ENCODE measurements at regions not wholly inside any gene's neighbourhood (a gene's known extent, or its start where the extent isn't known, plus 50 kb on each side); places are given as distances from the start of the nearest gene placed in this dataset.

DNA sequence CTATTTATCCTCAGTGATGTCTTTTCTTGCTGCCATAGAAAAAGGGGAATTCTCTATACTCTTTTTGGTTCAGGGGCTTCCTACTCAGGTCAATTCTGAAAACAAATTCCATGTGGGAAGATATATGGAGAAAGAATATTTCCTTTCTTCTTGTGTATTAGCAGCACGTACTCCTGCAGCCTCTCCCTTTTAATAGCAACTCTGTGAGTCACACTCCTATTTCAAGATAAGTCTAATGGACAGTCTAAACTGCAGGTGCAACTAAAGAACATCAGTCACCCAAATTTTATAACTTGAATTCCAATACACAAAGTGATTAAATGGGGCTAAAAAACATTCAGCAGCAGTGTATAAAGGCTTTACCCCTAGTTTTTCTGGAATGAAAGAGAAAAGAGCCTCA, 942.2 kb downstream of the CNTNAP5 start:
- no peak for DNase-seq
- no peak overlapping the region for H2AFZ ChIP-seq (ENCODE audit: low read length)
- H3K4me1 ChIP-seq (ENCODE audit: low read length), result no peaks in the 10 kb centered on the region
- H3K27me3 ChIP-seq (replicated peaks; ENCODE audit: insufficient read depth, low read length), result no peaks in the 10 kb centered on the region
- H3K9ac ChIP-seq (ENCODE audit: low read length), result no peak overlapping the region
- no peaks in the 10 kb centered on the region for H3K9me3 ChIP-seq (replicated peaks; ENCODE audit: insufficient read depth, low read length)
- no peaks in the 10 kb centered on the region for H3K79me2 ChIP-seq (ENCODE audit: low read length)
- H3K27ac ChIP-seq (ENCODE audit: low read length), result no peak overlapping the region
- no peaks in the 10 kb centered on the region for H3K9me2 ChIP-seq (replicated peaks; ENCODE audit: insufficient read depth, low read length)
- H3F3A ChIP-seq (ENCODE audit: insufficient read depth, low read length), result no peaks in the 10 kb centered on the region
- H4K20me1 ChIP-seq (ENCODE audit: insufficient read depth, low read length), result no peaks in the 10 kb centered on the region
- no peak overlapping the region for H3K4me2 ChIP-seq (ENCODE audit: low read depth, low read length)
- H3K36me3 ChIP-seq (replicated peaks; ENCODE audit: insufficient read depth, low read length), result no peaks in the 10 kb centered on the region
- no peak overlapping the region for H3K4me3 ChIP-seq (ENCODE audit: low read length)
- TF ChIP-seq EZH2phosphoT487 (IDR thresholded peaks at IDR 0.05; ENCODE audit: low read length) (no peak), EZH2 (optimal IDR thresholded peaks at IDR 0.05; ENCODE audit: low read depth, low read length) (no peak)
- TF ChIP-seq, protein P1, sequence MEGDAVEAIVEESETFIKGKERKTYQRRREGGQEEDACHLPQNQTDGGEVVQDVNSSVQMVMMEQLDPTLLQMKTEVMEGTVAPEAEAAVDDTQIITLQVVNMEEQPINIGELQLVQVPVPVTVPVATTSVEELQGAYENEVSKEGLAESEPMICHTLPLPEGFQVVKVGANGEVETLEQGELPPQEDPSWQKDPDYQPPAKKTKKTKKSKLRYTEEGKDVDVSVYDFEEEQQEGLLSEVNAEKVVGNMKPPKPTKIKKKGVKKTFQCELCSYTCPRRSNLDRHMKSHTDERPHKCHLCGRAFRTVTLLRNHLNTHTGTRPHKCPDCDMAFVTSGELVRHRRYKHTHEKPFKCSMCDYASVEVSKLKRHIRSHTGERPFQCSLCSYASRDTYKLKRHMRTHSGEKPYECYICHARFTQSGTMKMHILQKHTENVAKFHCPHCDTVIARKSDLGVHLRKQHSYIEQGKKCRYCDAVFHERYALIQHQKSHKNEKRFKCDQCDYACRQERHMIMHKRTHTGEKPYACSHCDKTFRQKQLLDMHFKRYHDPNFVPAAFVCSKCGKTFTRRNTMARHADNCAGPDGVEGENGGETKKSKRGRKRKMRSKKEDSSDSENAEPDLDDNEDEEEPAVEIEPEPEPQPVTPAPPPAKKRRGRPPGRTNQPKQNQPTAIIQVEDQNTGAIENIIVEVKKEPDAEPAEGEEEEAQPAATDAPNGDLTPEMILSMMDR (IDR thresholded peaks at IDR 0.05; ENCODE audit: low read length), result no peak

DNA sequence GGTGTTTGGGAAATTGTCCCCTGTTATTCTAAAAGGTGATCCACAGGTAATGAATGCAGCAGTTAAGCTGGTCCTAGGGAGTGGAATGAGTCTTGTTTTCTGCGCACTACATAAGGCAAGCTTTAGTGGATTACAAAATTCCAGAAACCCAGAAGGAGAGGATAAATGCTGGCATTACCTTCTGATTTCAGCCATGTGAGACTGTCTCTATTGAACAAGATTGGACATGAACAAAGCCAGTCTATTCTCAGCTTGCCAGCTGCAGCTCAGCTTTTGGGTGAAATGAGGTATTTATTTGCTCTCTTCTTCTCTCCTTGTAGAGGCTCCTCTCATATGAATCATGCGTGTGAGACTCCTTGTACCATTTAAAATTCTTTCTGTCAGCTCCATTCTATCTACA, 944.9 kb downstream of the CNTNAP5 start:
- H3K9ac ChIP-seq (ENCODE audit: low read length), result no peak overlapping the region
- H3K27me3 ChIP-seq (replicated peaks; ENCODE audit: insufficient read depth, low read length), result no peaks in the 10 kb centered on the region
- no peak for DNase-seq
- no peaks in the 10 kb centered on the region for H3F3A ChIP-seq (ENCODE audit: insufficient read depth, low read length)
- no peak for TF ChIP-seq EZH2 (optimal IDR thresholded peaks at IDR 0.05; ENCODE audit: low read depth, low read length)
- TF ChIP-seq EZH2phosphoT487 (IDR thresholded peaks at IDR 0.05; ENCODE audit: low read length), result no peak
- TF ChIP-seq, protein P1 (IDR thresholded peaks at IDR 0.05; ENCODE audit: low read length), result no peak
- no peaks in the 10 kb centered on the region for H3K4me1 ChIP-seq (ENCODE audit: low read length)
- no peak overlapping the region for H3K27ac ChIP-seq (ENCODE audit: low read length)
- no peak overlapping the region for H2AFZ ChIP-seq (ENCODE audit: low read length)
- no peaks in the 10 kb centered on the region for H3K9me3 ChIP-seq (replicated peaks; ENCODE audit: insufficient read depth, low read length)
- H3K36me3 ChIP-seq (replicated peaks; ENCODE audit: insufficient read depth, low read length), result no peaks in the 10 kb centered on the region
- no peaks in the 10 kb centered on the region for H4K20me1 ChIP-seq (ENCODE audit: insufficient read depth, low read length)
- no peak overlapping the region for H3K4me2 ChIP-seq (ENCODE audit: low read depth, low read length)
- H3K4me3 ChIP-seq (ENCODE audit: low read length), result no peak overlapping the region
- H3K9me2 ChIP-seq (replicated peaks; ENCODE audit: insufficient read depth, low read length), result no peaks in the 10 kb centered on the region
- no peaks in the 10 kb centered on the region for H3K79me2 ChIP-seq (ENCODE audit: low read length)

DNA sequence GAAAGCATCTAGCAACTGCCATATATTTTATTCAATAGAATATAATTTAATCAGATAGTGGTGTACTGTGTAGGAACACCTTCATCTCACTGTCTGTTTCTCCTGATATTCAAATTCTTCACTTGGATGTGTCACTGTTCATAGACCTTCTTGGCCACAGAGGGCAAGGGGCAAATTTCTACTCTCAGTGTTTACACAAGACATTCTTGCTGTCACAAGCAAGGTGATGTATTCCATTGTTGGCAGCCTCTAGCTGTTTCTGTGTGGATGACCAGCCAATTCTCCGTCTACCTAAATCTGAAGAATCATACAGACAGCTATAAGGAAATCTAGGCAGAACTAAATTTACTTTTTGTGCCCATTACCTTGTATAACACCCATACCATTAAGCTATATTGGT, 948.3 kb downstream of the CNTNAP5 start:
- Histone ChIP-seq H3K9me2 (replicated peaks; ENCODE audit: insufficient read depth, low read length) (no peaks in the 10 kb centered on the region), H3K27ac (ENCODE audit: low read length) (no peak overlapping the region), H3K36me3 (replicated peaks; ENCODE audit: insufficient read depth, low read length) (no peaks in the 10 kb centered on the region), H3K79me2 (ENCODE audit: low read length) (no peaks in the 10 kb centered on the region), H3K9ac (ENCODE audit: low read length) (no peak overlapping the region), H3K4me1 (ENCODE audit: low read length) (no peaks in the 10 kb centered on the region), H3F3A (ENCODE audit: insufficient read depth, low read length) (no peaks in the 10 kb centered on the region), H3K4me3 (ENCODE audit: low read length) (no peak overlapping the region), H3K27me3 (replicated peaks; ENCODE audit: insufficient read depth, low read length) (no peaks in the 10 kb centered on the region), H3K9me3 (replicated peaks; ENCODE audit: insufficient read depth, low read length) (no peaks in the 10 kb centered on the region), H3K4me2 (ENCODE audit: low read depth, low read length) (no peak overlapping the region), H4K20me1 (ENCODE audit: insufficient read depth, low read length) (no peaks in the 10 kb centered on the region), H2AFZ (ENCODE audit: low read length) (no peak overlapping the region)
- DNase-seq, result no peak
- TF ChIP-seq, protein P1 (IDR thresholded peaks at IDR 0.05; ENCODE audit: low read length), result no peak

DNA sequence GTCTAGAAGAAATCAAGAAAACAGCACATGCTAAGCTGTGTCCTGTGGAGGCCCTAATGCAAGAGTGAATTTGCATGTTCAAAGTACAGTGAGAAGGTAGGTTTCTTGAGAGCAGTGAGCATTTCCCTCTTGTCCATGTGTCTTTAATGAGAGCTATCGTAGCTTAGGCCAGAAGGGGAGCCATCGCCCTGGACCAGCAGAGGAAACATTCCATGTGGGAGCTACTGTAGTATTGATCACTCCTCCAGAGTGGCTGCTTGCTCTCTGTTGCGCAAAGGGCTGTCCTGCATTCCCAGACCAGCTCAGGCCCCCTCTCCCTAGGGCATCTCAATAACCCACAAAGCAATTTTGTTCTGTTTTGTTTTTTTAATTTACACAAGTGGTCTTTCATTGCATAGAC, 950.1 kb downstream of the CNTNAP5 start:
- Histone ChIP-seq H4K20me1 (ENCODE audit: insufficient read depth, low read length) (no peaks in the 10 kb centered on the region), H3K4me1 (ENCODE audit: low read length) (no peaks in the 10 kb centered on the region), H3K27ac (ENCODE audit: low read length) (no peak overlapping the region), H3K9me2 (replicated peaks; ENCODE audit: insufficient read depth, low read length) (no peaks in the 10 kb centered on the region), H3K4me3 (ENCODE audit: low read length) (no peak overlapping the region), H3K9ac (ENCODE audit: low read length) (no peak overlapping the region), H3K27me3 (replicated peaks; ENCODE audit: insufficient read depth, low read length) (no peaks in the 10 kb centered on the region), H3K9me3 (replicated peaks; ENCODE audit: insufficient read depth, low read length) (no peaks in the 10 kb centered on the region), H3K36me3 (replicated peaks; ENCODE audit: insufficient read depth, low read length) (no peaks in the 10 kb centered on the region), H3K79me2 (ENCODE audit: low read length) (no peaks in the 10 kb centered on the region), H2AFZ (ENCODE audit: low read length) (no peak overlapping the region), H3F3A (ENCODE audit: insufficient read depth, low read length) (no peaks in the 10 kb centered on the region), H3K4me2 (ENCODE audit: low read depth, low read length) (no peak overlapping the region)
- TF ChIP-seq EZH2 (optimal IDR thresholded peaks at IDR 0.05; ENCODE audit: low read depth, low read length) (no peak), EZH2phosphoT487 (IDR thresholded peaks at IDR 0.05; ENCODE audit: low read length) (no peak)
- TF ChIP-seq, protein P1 (IDR thresholded peaks at IDR 0.05; ENCODE audit: low read length), result no peak
- no peak for DNase-seq
